ENCODE measurements at regions not wholly inside any gene's neighbourhood (a gene's known extent, or its start where the extent isn't known, plus 50 kb on each side); places are given as distances from the start of the nearest gene placed in this dataset.

DNA sequence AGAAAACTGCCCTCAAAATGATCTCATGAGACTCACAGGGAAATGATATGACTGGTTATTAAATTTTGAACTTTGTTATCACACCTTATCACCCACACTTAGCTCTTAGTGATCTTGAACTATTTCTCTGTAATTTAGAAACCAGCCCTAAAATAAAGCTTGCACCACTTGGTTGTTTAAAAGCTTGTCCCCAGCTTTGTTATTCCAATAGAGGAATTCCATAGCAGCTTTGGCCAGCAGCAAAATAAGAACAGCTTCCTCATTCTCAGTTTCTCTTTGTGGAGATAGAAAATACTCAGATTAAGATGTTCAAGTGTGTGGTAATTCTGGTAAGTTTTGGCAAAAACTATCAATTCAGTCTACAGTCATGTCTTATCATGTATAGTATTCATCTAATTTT lies 54.4 kb upstream of the CCDC68 start:
- TF ChIP-seq, protein P1, sequence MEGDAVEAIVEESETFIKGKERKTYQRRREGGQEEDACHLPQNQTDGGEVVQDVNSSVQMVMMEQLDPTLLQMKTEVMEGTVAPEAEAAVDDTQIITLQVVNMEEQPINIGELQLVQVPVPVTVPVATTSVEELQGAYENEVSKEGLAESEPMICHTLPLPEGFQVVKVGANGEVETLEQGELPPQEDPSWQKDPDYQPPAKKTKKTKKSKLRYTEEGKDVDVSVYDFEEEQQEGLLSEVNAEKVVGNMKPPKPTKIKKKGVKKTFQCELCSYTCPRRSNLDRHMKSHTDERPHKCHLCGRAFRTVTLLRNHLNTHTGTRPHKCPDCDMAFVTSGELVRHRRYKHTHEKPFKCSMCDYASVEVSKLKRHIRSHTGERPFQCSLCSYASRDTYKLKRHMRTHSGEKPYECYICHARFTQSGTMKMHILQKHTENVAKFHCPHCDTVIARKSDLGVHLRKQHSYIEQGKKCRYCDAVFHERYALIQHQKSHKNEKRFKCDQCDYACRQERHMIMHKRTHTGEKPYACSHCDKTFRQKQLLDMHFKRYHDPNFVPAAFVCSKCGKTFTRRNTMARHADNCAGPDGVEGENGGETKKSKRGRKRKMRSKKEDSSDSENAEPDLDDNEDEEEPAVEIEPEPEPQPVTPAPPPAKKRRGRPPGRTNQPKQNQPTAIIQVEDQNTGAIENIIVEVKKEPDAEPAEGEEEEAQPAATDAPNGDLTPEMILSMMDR (IDR thresholded peaks at IDR 0.05; ENCODE audit: insufficient read depth, low read length), result no peak
- TF ChIP-seq POLR2AphosphoS5 (IDR thresholded peaks at IDR 0.05; ENCODE audit: low read depth) (no peak), GABPA (IDR thresholded peaks at IDR 0.05; ENCODE audit: low read depth) (no peak)
- TF ChIP-seq, protein P2, sequence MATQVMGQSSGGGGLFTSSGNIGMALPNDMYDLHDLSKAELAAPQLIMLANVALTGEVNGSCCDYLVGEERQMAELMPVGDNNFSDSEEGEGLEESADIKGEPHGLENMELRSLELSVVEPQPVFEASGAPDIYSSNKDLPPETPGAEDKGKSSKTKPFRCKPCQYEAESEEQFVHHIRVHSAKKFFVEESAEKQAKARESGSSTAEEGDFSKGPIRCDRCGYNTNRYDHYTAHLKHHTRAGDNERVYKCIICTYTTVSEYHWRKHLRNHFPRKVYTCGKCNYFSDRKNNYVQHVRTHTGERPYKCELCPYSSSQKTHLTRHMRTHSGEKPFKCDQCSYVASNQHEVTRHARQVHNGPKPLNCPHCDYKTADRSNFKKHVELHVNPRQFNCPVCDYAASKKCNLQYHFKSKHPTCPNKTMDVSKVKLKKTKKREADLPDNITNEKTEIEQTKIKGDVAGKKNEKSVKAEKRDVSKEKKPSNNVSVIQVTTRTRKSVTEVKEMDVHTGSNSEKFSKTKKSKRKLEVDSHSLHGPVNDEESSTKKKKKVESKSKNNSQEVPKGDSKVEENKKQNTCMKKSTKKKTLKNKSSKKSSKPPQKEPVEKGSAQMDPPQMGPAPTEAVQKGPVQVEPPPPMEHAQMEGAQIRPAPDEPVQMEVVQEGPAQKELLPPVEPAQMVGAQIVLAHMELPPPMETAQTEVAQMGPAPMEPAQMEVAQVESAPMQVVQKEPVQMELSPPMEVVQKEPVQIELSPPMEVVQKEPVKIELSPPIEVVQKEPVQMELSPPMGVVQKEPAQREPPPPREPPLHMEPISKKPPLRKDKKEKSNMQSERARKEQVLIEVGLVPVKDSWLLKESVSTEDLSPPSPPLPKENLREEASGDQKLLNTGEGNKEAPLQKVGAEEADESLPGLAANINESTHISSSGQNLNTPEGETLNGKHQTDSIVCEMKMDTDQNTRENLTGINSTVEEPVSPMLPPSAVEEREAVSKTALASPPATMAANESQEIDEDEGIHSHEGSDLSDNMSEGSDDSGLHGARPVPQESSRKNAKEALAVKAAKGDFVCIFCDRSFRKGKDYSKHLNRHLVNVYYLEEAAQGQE (IDR thresholded peaks at IDR 0.05; ENCODE audit: insufficient replicate concordance, low read depth), result no peak
